ENCODE measurements at regions not wholly inside any gene's neighbourhood (a gene's known extent, or its start where the extent isn't known, plus 50 kb on each side); places are given as distances from the start of the nearest gene placed in this dataset.

GRCh38 chr7:137078781-137079180 is 210.3 kb downstream of the CHRM2 start:
- TF ChIP-seq CTCF (IDR thresholded peaks at IDR 0.05) (no peak), POLR2A (IDR thresholded peaks at IDR 0.05) (no peak), POLR2AphosphoS5 (IDR thresholded peaks at IDR 0.05; ENCODE audit: insufficient read depth in 1 of 2, low read depth in 1 of 2) (no peak)

GRCh38 chr7:137074391-137075030 is 206.1 kb downstream of the CHRM2 start:
- intact Hi-C loops (cut with DNase I) = no loop called here

More at GRCh38 chr7:137078781-137079180, 210.3 kb downstream of the CHRM2 start:
- Histone ChIP-seq H3K4me1 (peaks cover 7% of the 10 kb centered on the region), H3K4me3 (no peak overlapping the region), H3K27ac (no peak overlapping the region), H3K27me3 (no peaks in the 10 kb centered on the region), H3K9me3 (no peaks in the 10 kb centered on the region), H3K36me3 (no peaks in the 10 kb centered on the region)
- intact Hi-C loops (cut with DNase I) = no loop called here
- no peak for DNase-seq (ENCODE audit: extremely low spot score in 2 of 2)

GRCh38 chr7:137073571-137074325 is 205.3 kb downstream of the CHRM2 start:
- TF ChIP-seq POLR2AphosphoS5 (IDR thresholded peaks at IDR 0.05; ENCODE audit: insufficient read depth in 1 of 2, low read depth in 1 of 2) (no peak), POLR2A (IDR thresholded peaks at IDR 0.05) (no peak), CTCF (IDR thresholded peaks at IDR 0.05) (no peak)
- intact Hi-C loops (cut with DNase I) = no loop called here
- Histone ChIP-seq H3K27me3 (no peaks in the 10 kb centered on the region), H3K36me3 (no peaks in the 10 kb centered on the region), H3K27ac (no peak overlapping the region), H3K4me1 (no peaks in the 10 kb centered on the region), H3K4me3 (no peak overlapping the region), H3K9me3 (no peaks in the 10 kb centered on the region)
- no peak for DNase-seq (ENCODE audit: extremely low spot score in 2 of 2)

More at GRCh38 chr7:137074391-137075030, 206.1 kb downstream of the CHRM2 start:
- no peak for DNase-seq (ENCODE audit: extremely low spot score in 2 of 2)
- Histone ChIP-seq H3K9me3 (no peaks in the 10 kb centered on the region), H3K27ac (no peak overlapping the region), H3K4me3 (no peak overlapping the region), H3K36me3 (no peaks in the 10 kb centered on the region), H3K4me1 (no peaks in the 10 kb centered on the region), H3K27me3 (no peaks in the 10 kb centered on the region)
- no peak for TF ChIP-seq CTCF (IDR thresholded peaks at IDR 0.05)
- no peak for TF ChIP-seq POLR2A (IDR thresholded peaks at IDR 0.05)
- TF ChIP-seq POLR2AphosphoS5 (IDR thresholded peaks at IDR 0.05; ENCODE audit: insufficient read depth in 1 of 2, low read depth in 1 of 2) = no peak
